Amniotic epithelial cell (primary cell): ENCODE measurements at regions not wholly inside any gene's neighbourhood (a gene's known extent, or its start where the extent isn't known, plus 50 kb on each side); places are given as distances from the start of the nearest gene placed in this dataset.

Experiments
- DNase-seq: peaks from one replicate; pipeline ENCODE4 v3.0.0-alpha.2; 2010; ENCODE audit warnings: low read depth

DNA sequence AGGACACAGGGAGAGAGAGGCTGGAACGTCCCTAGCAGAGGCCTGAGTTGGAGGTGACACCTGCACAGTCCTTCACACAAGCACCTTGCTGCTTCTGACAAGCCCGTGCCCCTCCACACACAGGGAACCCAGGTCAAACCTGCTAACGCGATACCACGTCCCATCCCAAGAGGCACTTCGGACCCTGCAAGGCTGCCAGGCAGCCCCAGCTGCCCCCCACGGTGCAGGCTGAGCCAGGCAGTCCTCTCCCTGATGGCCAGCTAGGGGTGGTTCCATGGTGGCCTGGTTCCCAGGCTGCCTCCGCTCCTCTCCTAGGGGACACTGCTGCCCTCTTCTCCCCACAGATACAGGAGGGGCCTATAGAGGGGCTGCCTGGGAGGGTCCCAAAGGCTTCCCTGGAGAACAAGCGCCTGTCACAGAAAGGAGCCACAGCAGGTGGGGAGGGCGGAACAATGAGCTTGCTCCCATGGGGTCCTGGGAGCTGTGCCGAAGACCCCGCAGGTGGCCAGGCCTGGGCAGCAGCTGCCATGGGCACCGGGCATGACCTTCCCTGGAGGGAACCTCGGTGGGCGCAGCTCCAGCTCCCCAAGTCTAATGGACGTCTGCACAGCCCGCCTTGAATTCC is 434.2 kb upstream of the MYT1L start:
- no peak for DNase-seq

DNA sequence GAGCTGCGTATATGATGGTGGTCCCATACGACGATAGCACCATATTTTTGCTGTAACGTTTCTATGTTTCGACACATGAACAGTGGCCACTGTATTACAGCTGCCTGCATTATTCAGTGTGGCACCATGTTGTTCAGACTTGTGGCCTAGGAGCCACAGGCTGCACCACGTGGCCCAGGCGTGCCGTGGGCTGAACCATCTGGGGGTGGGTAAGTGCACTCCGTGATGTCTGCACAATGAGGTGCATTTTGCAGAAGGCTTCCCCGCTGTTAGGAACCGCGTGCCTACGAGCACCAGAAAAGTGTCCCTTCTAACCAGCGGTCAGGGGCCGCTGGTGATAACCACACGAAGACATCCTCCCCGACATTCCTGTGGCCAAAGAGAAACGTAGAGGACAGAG is 433.7 kb upstream of the MYT1L start:
- no peak for DNase-seq

DNA sequence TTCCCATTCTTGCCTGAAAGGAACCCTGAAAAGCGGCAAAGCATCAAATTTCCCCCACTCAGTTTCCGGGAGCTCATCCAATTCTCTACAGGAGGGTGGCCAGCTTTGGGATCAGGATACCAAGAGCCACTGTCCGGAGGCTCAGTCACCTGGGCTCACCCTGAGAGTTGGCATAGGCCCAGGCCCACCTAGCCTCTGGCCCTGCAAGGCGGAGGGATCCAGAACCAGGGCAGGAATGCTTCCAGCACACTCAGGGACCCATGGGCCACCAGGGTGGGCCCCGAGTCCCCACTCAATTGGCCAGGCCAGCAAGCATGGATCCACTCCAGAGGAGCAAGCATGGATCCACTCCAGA is 432.9 kb upstream of the MYT1L start:
- no peak for DNase-seq

DNA sequence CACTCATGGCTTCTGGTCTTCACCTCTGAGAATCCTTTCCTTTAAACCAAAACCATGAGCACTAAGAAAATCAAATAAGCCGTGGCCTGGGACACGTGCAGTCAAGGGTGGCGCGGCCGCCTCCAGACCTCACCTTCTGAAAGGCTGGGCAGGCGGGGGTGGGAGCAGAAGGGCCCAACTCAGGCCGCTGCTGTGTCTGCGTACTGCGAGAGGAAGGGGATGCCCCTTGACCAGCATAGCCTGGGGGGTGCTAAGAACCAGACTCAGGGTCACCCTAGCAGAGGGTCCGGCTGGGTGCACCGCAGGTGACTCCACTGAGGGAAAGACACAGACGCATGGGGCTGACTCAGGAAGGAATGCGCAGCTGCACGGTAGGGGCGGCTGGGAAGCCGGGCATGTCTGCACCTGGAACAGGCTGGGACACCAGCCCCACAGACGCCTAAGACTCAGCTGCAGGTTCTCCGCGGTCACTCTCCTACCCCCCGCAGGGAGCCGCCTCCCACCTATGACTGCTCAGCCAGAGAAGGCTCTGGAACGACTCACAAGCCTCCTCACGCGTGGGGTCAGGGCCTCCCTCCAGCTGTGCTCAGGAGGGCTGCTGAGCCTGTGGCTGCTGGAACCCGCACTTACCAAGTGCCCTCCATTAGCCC is 432.4 kb upstream of the MYT1L start:
- DNase-seq: no peak

DNA sequence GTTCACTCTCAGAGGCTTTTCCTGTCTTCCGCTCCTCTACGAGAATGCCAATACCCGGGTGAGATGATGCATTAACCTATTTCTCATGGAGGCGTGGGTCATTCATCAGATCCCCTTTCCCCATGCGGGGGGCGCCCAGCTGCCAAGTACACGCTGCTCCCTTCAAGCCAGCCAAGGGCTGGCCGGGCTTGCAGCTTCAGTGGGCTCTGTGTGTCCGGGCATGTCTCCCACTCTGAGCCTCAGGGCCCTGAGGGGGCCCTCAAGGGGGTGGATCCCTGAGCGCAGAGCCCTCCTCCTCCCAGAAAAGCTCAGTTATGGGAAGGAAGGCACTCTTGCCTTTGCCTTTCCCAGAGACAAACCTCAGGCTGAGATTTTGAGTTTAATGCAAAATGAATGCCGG is 431.8 kb upstream of the MYT1L start:
- no peak for DNase-seq

DNA sequence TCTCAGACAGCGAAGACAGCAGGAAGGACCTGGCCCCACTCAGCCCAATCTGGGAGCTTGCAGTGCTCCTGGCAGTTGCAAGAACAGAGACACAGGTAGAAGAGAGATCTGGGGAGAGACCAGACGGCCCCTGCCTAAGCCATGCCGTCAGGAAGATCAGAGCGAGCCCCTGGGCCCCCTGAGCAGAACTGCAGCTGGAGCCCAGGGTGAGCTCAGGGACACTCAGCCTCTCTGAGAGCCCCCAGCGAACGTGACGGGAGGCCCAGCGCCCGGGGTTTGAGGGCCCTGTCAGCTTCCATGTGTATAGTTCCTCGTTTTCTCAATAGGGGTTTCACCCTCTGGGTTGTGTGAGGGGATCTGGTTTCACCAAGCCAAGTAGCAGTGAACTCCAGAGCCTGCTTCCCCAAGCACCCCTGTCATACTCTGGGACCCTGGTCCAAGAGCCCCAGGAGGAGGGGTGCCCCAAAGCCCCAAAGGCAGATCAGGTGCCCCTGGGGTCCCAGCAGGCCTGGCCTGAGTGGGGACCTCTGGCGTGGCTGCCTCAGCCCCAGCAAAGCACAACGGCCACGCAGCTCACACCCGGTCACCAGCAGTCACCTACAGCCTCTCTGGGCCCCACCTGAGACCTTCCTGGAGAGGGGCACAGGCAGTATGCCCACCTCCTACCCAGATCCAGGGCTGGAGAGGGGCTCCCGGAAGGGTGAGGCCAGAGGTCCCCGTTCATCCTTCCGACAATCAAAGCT is 431.3 kb upstream of the MYT1L start:
- DNase-seq: no peak

DNA sequence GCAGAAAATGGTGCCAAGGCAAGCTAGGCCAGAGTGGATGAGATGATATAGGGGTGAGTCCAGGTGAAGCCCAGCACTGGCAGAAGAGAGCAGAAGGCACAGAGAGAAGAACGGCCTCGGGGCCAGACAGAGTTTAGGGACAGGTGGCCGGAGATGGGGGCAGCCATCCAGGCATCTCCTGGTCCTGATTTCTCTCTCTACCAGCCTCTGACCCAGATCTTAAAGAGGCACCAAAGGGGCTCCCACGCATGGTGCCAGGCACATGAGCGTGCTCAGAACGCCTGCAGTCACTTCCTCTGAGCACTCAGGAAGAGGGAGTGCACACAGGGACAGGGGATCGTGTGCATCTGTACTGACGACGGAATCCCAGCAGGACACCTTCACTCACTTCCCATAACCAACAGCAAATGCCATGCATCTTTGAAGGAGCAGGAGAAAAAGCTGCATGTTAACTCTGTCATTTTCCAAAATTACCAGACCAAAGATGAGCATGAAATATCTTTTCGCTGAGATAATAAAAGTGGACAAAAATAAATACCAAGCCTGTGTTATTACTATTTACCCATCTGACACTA is 427.8 kb upstream of the MYT1L start:
- no peak for DNase-seq

DNA sequence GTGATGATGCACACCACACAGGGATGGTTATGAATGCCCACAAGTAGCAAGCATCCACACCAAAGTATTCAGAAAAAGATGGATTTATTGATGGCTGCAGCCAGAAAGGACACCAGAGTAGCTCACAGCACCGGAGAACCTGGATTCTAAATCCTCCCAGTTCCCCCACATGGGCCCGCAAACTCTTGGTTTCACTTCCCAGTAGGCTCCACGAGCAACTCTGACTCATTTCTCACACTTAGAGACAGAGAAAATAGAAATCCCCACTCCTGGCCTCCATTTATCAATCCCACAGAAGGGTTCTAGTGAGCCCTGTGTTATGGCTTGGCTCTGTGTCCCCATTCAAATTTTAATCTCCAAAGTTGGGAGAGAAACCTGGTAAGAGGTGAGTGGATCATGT is 426.7 kb upstream of the MYT1L start:
- DNase-seq: no peak

DNA sequence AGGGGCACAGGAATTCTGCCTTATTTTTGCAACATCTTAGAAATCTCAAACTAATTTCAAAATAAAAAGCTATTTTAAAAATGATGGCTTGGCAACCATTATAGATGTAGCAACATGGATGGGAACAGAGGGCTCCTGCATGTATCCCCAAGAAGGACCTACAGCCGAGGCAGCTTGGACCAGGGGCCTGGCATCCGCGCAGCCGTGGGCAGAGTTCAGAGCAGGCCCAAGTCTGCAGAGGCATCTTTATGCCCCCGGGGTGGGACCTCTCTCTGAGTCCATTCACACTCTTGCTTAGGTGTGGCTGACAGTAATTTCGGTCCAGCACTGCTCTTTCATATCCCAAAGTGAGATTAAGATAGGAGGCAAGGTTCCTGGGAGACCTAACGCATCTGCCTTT is 425.8 kb upstream of the MYT1L start:
- no peak for DNase-seq

DNA sequence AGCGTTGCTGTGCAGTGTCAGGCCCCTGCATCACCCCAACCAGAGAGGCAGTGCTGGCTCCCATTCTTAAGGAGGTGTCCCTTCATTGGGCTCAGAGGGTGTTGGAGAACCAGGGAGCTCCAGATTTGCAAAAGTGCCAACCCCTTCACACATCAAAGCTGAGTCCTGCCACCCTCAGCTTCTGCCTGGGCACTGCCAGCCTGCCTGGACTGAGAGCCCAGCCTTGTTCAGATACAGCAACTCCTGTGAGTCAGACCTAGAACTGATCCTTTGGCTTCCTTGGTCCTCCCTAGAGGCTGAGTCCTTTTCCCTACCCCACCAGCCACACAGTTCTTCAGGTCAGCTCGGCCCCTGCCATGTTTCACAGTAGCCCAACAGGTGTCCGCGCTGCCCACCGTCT is 424.9 kb upstream of the MYT1L start:
- DNase-seq: no peak

DNA sequence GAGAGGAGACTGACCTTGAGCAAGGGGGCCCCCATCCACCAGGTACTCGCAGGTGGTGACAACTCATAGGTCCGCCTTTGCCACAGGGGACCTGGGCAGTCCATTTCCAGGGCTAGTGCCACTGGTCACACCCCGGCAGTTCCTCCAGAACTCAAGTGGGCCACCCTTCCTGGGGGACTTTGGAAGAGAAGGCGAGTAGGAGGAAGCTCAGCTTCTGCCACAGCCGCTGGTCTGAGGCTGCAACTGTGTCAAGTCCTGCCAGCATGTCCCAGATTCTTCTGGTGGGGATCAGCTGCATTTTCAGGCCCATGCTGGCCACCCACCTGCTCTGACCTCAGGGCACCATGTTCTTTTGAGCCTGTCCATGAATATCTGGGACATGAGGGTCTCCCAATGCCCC is 423.9 kb upstream of the MYT1L start:
- no peak for DNase-seq

DNA sequence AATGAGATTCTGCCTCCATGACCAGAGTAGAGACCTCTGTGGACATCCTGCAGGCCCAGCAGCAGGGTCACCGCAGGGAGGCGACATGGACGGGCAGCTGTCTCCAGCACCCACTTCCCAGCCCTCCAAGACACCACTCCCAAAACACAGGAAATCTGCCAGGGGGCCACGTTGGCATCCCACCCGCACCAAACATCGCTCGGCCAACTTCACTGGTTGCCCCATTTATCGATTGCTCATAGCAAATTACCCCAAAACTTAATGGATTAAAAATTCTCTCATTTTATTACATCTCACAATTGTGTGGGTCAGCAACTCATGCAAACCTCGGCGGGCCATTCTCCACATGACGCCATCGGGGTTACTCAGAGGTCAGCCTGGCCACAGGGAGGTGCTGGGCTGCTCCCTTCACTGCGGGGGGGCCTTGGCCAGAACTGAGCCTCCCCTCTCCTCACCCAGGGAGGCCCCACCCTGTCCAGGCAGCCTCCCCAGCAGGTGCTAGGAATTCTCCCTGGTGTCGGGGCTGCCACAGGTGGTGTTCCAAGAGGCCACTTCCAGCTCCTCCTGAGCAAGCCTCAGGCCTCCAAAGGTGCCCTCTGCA is 420.7 kb upstream of the MYT1L start:
- no peak for DNase-seq

DNA sequence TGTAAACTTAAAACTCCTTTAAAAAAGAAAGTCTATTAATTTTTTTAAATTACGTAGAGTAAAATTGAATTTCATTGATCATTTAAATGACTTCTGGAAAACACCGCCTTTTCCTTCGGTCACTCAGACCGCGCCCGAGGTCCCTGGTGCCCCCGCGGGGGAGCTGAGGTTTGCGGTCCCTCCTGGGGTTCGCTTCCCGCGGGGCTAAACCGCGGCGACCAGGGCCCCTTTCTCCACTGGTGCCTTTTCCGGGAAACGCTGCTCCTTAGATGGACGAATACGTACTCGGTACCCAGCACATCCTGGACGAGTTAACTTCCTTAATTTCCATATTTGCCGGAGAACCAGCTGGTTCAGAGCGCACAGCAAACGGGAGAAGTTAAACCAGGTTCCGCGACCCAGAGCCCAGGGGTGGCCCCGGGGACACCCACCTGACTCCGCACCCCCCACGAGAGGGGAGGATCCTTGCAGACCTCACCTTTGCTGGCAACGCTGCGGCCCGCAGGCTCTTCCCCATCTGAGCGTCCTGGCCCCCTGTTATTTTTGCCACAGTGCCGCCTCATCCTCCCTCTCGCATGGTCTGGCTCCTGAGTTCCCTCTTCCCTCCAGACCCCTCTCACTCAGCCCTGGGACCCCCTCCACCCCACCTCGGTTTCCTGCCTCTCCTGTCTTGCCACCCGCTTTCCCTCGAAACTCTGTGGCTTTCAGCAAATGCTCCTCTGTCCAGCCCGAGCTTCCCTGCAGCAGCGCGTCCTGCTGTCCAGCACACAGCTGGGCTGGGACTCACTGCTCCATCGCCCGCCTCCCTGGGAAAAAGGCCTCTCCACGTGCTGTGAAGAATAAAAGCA is 420.0 kb upstream of the MYT1L start:
- DNase-seq: no peak

DNA sequence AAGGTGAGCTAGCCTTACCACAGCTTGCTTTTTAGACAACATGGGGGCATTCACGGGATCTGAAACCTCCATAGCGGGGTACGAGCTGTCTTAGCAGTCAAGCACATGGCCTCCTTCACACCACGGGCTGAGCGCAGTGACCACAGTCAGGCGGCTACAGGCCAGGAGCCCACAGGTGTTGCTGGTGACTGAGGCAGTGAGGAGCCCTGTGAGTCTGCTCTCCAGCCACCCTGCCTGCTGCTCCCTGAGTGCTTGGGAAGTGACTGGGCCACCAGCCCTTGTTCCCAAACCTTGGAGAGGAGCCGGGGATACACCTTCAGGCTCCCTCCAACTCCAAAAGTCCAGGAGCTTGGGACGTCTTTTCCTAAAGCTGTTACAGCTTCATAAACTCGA is 418.1 kb upstream of the MYT1L start:
- DNase-seq: no peak

DNA sequence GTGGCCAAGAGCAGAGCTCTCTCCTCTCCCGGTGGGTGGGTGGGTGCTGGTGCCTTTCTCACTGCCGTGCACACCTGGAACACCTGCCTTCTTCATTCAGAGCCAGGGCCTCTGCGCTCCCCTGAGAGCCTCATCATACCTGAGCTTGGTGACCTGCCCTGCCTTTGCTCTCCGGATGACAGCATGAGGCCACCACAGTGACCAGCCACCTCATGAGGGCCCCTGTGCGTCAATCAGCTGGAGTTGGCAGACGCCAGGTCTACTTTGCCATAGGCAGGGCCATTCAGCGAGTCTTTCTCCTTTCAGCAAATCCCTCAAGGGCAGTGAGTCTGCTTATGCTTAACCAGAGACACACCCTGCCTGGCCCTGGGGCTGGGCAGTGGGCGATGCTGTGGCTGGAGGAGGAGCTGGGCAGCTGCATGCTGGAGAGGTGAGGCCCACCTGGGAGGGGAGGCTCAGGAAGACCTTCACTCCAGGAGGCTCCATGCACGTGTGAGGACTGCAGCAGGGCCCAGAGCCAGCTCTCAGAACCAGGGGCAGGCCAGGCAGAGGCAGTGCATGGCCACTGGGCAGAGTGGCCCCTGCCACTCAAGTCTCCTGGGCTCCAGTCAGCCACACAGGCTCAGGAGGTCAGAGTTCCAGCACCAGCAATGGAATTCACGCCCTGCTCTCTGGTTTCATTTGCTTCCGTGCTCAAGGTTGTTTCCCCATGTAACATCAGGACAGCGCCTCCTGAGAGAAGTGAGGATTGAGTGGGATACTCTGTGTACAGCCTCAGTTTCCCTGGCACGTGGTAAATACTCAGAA is 417.5 kb upstream of the MYT1L start:
- DNase-seq: no peak

DNA sequence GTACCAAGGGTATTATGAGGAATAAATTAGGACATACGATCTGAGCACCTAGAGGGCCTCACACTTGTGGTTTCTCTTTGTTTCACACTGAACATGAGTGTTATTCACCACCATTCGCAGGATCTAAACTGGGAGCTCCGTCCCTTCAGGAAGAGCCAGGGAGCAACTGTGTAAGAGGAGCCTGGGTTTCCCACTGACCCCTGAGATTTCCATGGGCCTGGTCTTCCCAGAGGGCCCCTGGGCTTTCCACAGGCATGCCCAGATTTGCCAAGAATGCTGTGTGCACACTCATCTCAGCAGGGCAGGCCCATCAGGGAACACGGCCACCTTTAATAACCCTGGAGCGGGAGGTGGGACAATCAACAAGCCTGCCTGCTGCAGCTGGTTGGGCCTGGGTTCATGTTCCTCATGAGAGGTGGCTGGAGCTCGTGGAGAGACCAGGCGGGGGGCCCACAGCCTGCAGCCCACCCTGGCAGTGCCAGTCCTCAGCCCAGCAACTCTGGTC is 416.8 kb upstream of the MYT1L start:
- DNase-seq: no peak

DNA sequence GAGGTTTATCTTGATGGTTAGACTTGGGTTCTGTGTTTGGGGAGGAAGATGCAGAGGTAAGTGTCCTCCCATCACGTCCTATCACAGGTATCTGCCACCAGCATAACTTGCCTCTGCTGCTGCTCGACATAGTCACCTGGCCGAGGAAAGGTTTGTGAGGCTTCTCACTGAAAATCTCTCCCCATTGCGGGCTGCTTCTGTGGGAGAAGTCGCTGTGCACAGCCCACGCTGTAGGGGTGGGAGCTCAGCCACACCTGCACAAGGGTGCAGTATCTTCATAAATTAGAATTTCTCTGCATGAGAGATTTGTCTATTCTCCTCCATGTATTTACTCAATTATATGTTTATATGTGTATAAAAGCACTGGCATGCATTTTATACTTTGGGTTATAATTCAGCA is 415.7 kb upstream of the MYT1L start:
- DNase-seq: no peak

DNA sequence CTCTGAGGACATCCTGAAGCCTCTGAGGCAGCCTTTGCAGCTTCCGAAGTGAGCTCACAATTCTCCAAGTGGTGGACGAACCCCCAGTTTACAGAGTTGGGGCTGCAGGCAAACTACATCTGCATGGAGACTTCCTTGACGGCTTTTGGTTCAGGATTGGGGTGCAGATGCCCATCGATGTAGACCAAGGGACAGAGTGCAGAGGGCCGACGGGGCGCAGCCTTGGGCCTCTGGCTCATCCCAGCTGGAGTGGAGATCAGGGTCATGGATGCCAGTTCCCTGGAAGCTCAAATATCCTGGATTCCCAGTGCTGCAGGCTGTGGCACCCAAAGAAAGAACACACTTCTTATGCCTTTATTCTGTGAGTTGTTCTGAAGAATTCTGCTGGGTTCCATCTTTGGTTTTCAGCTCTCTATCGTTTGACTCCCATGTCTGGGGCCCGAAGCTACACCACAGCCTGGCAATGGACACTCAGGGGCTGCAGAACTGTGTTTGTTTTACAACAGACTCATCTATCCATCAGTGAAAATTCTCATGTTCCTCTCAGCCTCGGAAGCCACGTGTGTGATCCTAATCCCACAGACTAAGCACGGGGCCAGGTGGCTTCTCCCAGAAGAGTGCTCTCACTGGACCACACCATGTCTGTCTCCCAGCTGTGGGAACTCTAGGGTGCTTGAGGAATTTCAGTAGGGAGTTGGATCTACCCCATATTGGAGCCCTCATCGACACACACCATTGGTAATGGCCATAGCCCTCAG is 414.1 kb upstream of the MYT1L start:
- no peak for DNase-seq

DNA sequence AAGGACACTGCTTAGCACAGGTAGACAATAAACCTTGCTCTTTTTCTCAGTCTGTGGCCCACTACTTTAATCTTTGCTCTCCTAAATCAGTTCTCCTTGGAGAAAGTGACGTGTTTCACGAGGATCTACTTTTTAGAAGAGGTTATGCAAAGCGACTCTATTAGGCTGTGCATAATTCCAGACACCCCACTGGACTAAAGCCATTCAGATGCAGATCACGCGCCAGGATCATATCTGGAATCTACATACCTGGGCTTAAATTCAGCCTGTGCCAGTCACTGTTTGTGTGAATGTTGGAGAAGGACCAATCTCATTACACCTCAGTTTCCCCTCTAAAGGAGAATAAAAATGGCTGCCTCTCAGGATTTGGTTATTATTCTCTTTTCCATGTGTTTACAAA is 413.0 kb upstream of the MYT1L start:
- DNase-seq: no peak

DNA sequence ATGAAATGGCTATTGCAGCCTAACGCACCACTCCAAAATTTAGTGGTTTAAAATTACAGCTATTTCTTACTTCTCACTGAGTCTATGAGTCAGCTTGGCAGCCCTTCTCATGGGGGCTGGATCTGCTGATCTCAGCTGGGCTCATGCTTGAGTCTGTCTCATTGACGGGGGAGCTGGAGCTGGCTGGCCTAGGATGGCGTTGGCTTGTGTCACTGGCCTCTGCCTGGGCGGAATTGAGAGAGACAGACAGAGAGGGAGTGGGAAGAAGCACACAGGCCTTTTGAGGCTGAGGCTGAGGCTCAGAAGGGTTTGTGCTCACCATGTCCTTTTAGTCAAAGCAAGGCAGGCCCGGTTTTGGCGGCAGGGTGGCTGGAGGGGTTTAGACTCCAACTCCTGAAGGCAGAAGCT is 412.1 kb upstream of the MYT1L start:
- no peak for DNase-seq
